Astrocyte of the cerebellum (primary cell): ENCODE measurements at regions not wholly inside any gene's neighbourhood (a gene's known extent, or its start where the extent isn't known, plus 50 kb on each side); places are given as distances from the start of the nearest gene placed in this dataset.

ENCODE experiments used
- DNase-seq: peaks from one replicate; pipeline ENCODE4 v3.0.0-alpha.2; 2011; ENCODE audit warnings: low read depth
- H3K4me3 ChIP-seq: 2 replicates; pipeline ENCODE4 v1.5.1; 2011; ENCODE audit warnings: mild to moderate bottlenecking, low read depth, low read length, moderate library complexity
- in situ Hi-C: cut with HindIII; loops from 2 replicates; pipeline ENCODE4 v1.10.0; 2017; ENCODE audit warnings: low sequenced_read_pairs
- TF ChIP-seq, protein P1 (sequence below): IDR thresholded peaks from 2 replicates; pipeline ENCODE4 v1.5.1; 2012; ENCODE audit warnings: low read length, low read depth, moderate library complexity, mild to moderate bottlenecking; ENCODE audit errors: missing control alignments

DNA sequence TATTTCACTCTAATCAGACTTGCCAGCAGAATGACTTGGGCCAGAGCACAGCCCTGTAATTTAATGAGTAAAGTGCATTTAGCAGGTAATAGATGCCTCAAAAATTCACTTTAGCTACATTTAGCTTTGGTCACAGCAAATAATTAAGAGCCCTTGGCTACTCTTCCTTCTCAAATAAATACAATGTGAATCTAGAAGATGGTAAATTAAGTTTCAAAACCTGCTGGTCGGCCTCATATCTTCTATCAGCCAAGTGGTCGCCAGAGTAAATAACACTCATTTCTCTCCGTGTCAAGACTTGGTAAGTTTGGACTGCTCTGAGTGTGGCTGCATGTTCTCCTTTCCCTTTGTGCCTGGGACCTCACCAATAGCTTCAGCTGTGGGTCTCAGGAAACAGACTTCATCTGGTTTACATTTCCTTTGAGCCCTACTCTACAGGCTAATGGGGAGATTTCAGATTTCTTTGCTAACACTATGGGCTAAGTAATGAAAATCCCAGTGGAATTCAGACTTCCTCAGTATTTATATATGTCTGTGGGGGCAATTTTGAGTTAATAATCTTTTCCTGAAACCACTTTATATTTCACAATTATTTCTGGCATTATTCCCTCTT, 375.8 kb downstream of the RBM43 start:
- in situ Hi-C loops, result no loop called here
- H3K4me3 ChIP-seq, result no peak overlapping the region
- DNase-seq, result no peak
- TF ChIP-seq, protein P1, sequence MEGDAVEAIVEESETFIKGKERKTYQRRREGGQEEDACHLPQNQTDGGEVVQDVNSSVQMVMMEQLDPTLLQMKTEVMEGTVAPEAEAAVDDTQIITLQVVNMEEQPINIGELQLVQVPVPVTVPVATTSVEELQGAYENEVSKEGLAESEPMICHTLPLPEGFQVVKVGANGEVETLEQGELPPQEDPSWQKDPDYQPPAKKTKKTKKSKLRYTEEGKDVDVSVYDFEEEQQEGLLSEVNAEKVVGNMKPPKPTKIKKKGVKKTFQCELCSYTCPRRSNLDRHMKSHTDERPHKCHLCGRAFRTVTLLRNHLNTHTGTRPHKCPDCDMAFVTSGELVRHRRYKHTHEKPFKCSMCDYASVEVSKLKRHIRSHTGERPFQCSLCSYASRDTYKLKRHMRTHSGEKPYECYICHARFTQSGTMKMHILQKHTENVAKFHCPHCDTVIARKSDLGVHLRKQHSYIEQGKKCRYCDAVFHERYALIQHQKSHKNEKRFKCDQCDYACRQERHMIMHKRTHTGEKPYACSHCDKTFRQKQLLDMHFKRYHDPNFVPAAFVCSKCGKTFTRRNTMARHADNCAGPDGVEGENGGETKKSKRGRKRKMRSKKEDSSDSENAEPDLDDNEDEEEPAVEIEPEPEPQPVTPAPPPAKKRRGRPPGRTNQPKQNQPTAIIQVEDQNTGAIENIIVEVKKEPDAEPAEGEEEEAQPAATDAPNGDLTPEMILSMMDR, result no peak

DNA sequence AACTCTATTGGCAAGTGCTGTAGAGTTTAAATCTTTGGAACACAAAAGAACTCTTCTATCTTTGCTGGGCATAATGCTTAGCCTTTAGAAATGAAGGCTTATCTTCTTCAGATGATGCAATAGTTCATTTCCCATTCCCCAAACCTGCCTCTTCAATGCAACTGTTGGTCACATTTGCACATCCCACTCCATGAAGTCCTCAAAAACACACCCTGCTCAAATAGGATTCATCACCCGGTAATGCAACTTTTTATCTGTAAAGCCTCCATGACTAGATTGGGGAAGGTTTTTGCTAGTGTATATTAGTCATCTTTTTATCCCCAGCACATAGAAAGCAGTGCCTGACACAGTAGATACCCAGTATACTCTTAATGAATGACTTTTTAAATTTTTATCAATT, 376.4 kb downstream of the RBM43 start:
- TF ChIP-seq, protein P1, result no peak
- no peak overlapping the region for H3K4me3 ChIP-seq
- in situ Hi-C loops, result no loop called here
- no peak for DNase-seq

- no peak for DNase-seq
- in situ Hi-C loops, result no loop called here
- TF ChIP-seq, protein P1, result no peak
- no peak overlapping the region for H3K4me3 ChIP-seq
Observed at GRCh38 chr2:150883613-150883895, 378.1 kb downstream of the RBM43 start.

GRCh38 chr2:150882751-150883612, 378.7 kb downstream of the RBM43 start:
- TF ChIP-seq, protein P1, result no peak
- DNase-seq, result no peak
- no peak overlapping the region for H3K4me3 ChIP-seq
- in situ Hi-C loops, result no loop called here

- in situ Hi-C loops, result no loop called here
- H3K4me3 ChIP-seq, result no peak overlapping the region
- TF ChIP-seq, protein P1, result no peak
- DNase-seq, result no peak
Observed at GRCh38 chr2:150880986-150881385, 380.7 kb downstream of the RBM43 start.

DNA sequence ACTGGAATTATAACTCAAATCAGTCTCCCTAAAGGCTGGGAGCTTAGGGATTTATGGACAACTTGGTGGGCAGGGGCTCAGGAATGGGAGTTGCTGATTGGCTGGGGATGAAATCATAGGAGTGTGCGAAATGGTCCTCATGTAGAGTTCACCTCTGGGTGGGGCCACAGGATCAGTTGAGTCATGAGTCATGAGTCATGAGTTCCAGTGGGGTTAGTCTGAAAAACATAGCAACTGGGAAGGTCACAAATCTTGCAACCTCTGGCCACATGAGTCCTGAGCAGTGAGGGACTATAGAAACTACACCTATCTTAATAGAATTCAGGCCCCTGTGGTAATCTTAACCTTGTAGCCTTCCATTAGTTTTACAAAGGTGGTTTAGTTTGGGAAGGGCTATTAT, 383.3 kb downstream of the RBM43 start:
- TF ChIP-seq, protein P1, result no peak
- no peak overlapping the region for H3K4me3 ChIP-seq
- in situ Hi-C loops, result no loop called here
- no peak for DNase-seq
